ENCODE measurements at regions not wholly inside any gene's neighbourhood (a gene's known extent, or its start where the extent isn't known, plus 50 kb on each side); places are given as distances from the start of the nearest gene placed in this dataset.

DNA sequence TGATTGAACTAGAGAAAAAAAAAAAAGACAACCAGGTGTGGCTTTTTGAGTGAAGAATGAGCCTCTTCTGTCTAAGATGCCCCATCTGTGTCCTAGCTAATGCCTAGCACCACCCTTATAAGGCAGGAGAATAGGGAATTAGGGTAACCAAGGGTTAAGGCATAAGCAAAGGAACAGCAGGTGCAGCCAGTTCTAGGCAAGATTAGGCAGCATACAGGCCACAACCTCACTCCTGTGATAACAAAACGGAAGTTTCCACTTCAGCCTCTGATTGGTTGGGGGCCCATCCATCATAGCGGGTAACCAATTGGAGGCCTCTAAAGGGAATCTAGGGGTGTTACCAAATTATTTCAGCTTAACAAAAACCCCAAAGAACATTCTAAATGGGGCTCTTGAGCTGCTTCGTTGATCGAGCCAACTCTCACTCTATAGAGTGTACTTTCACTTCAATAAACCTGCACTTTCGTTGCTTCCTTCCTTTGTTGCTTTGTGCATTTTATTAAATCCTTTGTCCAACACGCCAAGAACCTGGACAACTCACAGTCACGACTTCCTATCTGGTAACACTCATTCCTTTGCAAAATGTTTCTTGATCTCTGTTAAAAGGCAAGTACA is 61.9 kb upstream of the TAGAP start:
- TF ChIP-seq EZH2phosphoT487 (IDR thresholded peaks at IDR 0.05; ENCODE audit: insufficient read depth, low read depth) (no peak), EZH2 (IDR thresholded peaks at IDR 0.05; ENCODE audit: insufficient read depth, poor library complexity, severe bottlenecking) (no peak)
